Ectodermal cell (in vitro differentiated cells): ENCODE measurements at regions not wholly inside any gene's neighbourhood (a gene's known extent, or its start where the extent isn't known, plus 50 kb on each side); places are given as distances from the start of the nearest gene placed in this dataset.

Experiments
- H3K27ac ChIP-seq: 2 replicates; pipeline ENCODE4 v1.7.0; 2013; ENCODE audit warnings: mild to moderate bottlenecking, low read depth, low read length; ENCODE audit not compliant: insufficient read depth, poor library complexity, severe bottlenecking
- H3K27me3 ChIP-seq: 2 replicates; pipeline ENCODE4 v1.7.0; 2013; ENCODE audit warnings: mild to moderate bottlenecking, low read length; ENCODE audit not compliant: insufficient read depth, control insufficient read depth, poor library complexity, severe bottlenecking
- H3K36me3 ChIP-seq: one replicate; pipeline ENCODE4 v1.7.0; 2013; ENCODE audit warnings: low read length; ENCODE audit not compliant: control insufficient read depth, insufficient read depth
- H3K4me1 ChIP-seq: one replicate; pipeline ENCODE4 v1.7.0; 2013; ENCODE audit warnings: low read length; ENCODE audit not compliant: control insufficient read depth, insufficient read depth
- H3K4me3 ChIP-seq: 2 replicates; pipeline ENCODE4 v1.7.0; 2013; ENCODE audit warnings: low read depth, low read length, control low read depth; ENCODE audit not compliant: insufficient read depth
- H3K9me3 ChIP-seq: 2 replicates; pipeline ENCODE4 v1.7.0; 2013; ENCODE audit warnings: mild to moderate bottlenecking, low read length, moderate library complexity; ENCODE audit not compliant: control insufficient read depth
- WGBS, 2 experiments: methylation state at CpG; one replicate each; pipeline ENCODE4 v1.1.7; 2013; ENCODE audit warnings: missing lambda C conversion rate in 2 of 2; 5-methylcytosine and 5-hydroxymethylcytosine counted together

GRCh38 chr6:170110201-170111140, 180.4 kb downstream of the DLL1 start:
- Histone ChIP-seq H3K4me1 (no peaks in the 10 kb centered on the region), H3K9me3 (no peaks in the 10 kb centered on the region), H3K36me3 (no peaks in the 10 kb centered on the region), H3K27me3 (no peaks in the 10 kb centered on the region), H3K4me3 (no peak overlapping the region), H3K27ac (no peak overlapping the region)
- 88 to 90% methylated on average over 44 of the region's 44 CpGs for WGBS, 2 experiments

GRCh38 chr6:170108890-170109587, 181.8 kb downstream of the DLL1 start:
- Histone ChIP-seq H3K27ac (no peak overlapping the region), H3K9me3 (no peaks in the 10 kb centered on the region), H3K4me3 (no peak overlapping the region), H3K4me1 (no peaks in the 10 kb centered on the region), H3K36me3 (no peaks in the 10 kb centered on the region), H3K27me3 (no peaks in the 10 kb centered on the region)
- 91 to 92% methylated on average over 15 of the region's 15 CpGs for WGBS, 2 experiments

- Histone ChIP-seq H3K27ac (no peak overlapping the region), H3K9me3 (no peaks in the 10 kb centered on the region), H3K27me3 (no peaks in the 10 kb centered on the region), H3K4me3 (no peak overlapping the region), H3K4me1 (no peaks in the 10 kb centered on the region), H3K36me3 (no peaks in the 10 kb centered on the region)
- WGBS, 2 experiments: 92 to 93% methylated on average over 9 of the region's 9 CpGs
Measured at GRCh38 chr6:170108456-170108855, 182.4 kb downstream of the DLL1 start.

DNA sequence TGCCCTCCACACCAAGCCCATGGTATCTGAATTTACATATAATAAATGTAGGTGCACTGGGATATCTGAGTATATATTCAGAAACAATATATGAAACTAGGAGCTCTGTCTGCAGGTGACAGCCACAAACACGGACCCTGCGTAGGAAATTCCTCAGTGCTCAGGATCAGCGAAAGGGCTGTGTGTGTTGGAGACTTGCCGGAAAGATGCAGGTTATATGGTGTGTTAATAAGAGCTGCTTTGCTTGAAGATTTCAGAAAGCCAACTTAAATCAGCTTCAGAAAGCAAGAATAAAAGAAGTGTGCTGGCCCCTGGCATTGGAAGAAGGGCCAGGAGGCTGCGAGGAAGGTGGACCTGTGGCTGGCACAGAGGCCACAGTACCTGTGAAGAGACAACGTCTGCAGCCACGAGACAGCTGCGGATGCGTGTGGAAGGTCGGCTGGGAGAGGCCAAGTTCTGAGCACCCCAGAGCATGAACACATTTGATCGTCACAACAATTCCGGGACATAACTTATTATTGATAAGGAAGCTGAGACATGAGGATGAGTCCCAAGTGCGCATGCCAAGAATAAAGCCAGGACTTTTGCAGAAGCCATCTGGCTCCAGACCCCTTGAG, 183.2 kb downstream of the DLL1 start:
- Histone ChIP-seq H3K4me3 (no peak overlapping the region), H3K9me3 (no peaks in the 10 kb centered on the region), H3K27me3 (no peaks in the 10 kb centered on the region), H3K36me3 (no peaks in the 10 kb centered on the region), H3K27ac (no peak overlapping the region), H3K4me1 (no peaks in the 10 kb centered on the region)
- WGBS, 2 experiments: 95% methylated on average over 13 of the region's 13 CpGs

GRCh38 chr6:170106906-170107525, 183.9 kb downstream of the DLL1 start:
- H3K4me1 ChIP-seq: no peaks in the 10 kb centered on the region
- 90 to 93% methylated on average over 14 of the region's 14 CpGs for WGBS, 2 experiments
- H3K36me3 ChIP-seq: no peaks in the 10 kb centered on the region

DNA sequence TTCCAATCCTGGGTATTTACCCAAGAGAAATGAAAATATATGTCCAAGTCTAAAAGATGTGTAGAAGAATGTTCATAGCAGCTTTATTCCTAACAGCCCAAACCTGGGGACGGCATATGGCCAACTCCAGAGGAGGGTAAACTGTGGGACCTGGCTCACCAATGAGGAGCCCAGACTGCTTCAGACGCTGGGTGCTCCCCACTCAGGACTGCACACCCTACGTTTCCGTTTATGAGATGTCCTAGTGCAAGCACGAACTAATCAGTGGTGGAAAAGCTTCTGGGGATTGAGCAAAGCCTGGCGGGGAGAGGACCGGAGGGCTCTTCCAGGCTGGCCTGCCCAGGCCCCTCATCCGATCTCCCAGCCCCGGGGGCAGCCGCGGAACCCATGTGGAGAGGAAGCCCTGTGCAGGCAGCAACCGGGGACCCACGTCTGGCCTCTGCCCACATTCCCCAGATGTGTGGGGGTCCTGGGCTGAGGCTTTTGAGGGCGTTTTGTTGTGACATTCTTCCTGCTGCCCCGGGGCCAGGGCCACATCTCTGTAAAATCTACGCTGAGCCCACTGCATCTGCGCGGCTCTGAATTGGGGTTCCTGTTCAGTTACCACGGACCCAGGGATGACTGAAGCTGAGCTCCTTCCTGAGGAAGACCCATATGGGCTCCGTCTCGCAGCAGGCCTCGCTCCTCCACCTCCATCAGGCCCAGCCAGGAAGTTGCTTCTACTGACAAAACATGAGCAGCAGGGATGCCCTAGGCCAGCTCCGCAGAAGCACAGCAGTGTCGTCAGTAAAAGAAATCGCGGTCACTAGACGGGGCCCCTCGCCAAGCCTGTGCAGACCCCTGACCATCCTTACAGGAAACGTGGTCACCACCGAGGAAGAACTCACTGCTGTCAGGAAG, 188.0 kb downstream of the DLL1 start:
- no peak overlapping the region for H3K4me3 ChIP-seq
- no peaks in the 10 kb centered on the region for H3K36me3 ChIP-seq
- H3K4me1 ChIP-seq: no peaks in the 10 kb centered on the region
- no peaks in the 10 kb centered on the region for H3K9me3 ChIP-seq
- 91% methylated on average over 30 of the region's 30 CpGs for WGBS, 2 experiments
- H3K27me3 ChIP-seq: no peaks in the 10 kb centered on the region
- H3K27ac ChIP-seq: no peak overlapping the region

More at GRCh38 chr6:170106906-170107525, 183.9 kb downstream of the DLL1 start:
- H3K9me3 ChIP-seq: no peaks in the 10 kb centered on the region
- H3K4me3 ChIP-seq: no peak overlapping the region
- no peaks in the 10 kb centered on the region for H3K27me3 ChIP-seq
- H3K27ac ChIP-seq: no peak overlapping the region

GRCh38 chr6:170102038-170102437, 188.8 kb downstream of the DLL1 start:
- WGBS, 2 experiments: 80% methylated on average over 7 of the region's 7 CpGs
- H3K4me3 ChIP-seq: no peak overlapping the region
- H3K9me3 ChIP-seq: no peaks in the 10 kb centered on the region
- H3K27me3 ChIP-seq: no peaks in the 10 kb centered on the region
- no peak overlapping the region for H3K27ac ChIP-seq
- peaks cover 4% of the 10 kb centered on the region for H3K4me1 ChIP-seq
- no peaks in the 10 kb centered on the region for H3K36me3 ChIP-seq

DNA sequence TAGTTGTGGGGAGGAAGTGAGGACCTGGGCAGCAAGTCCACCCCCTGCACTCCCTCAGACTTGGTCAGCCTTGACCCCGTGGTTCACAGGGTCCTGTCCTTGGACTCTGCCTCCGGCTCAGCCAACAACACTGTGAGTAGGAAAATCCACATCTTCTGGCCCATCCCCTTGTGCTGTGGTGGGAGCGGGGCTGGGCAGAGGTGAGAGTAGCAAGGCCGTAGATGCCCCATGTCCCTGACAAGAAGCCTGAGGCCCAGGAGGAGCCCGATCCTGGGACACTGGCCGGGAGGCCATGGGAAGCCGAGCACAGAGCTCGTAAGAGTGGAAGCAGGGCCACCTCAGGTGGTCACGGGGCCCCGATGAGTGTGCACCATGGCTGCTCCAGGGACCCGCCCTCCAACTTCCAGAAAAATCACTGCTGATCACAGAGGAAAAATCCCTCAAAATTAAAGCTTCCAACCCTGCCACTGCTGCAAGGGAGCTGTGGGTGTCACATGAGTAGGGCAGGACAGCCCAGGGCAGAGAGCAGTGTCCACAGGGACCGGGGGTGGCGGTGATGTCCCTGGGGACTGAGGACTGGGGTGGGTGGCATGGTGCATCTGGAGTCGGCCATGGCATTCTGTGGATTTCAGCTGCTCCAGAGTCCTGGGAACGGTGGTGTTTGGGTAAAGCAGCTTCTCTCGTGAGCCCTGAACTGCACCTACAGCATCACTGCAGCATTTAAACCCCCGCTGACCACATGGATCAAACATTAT, 189.4 kb downstream of the DLL1 start:
- Histone ChIP-seq H3K27me3 (no peaks in the 10 kb centered on the region), H3K4me3 (no peak overlapping the region), H3K27ac (no peak overlapping the region), H3K36me3 (no peaks in the 10 kb centered on the region), H3K9me3 (no peaks in the 10 kb centered on the region), H3K4me1 (peaks cover 8% of the 10 kb centered on the region)
- 92 to 95% methylated on average over 17 of the region's 17 CpGs for WGBS, 2 experiments

DNA sequence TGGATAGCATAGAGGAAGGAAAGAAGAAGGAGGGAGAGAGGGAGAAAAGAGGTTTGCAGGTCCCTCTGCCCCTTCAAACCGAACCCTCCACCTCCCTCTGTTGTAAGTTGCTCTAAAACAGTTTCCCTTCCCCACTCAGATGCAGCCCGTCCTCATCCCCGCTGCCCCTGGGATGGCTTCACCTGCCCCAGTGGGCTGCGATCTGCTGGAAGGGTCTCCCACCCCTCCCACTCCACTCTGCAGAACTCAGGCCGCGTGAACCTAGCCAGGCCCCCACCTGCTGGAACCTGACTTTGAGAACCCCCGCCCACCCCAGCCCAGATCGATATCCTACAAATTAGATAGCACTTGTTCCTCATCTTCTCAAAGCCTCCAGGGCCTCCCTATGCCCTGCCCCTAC, 190.8 kb downstream of the DLL1 start:
- no peaks in the 10 kb centered on the region for H3K9me3 ChIP-seq
- peaks cover 11% of the 10 kb centered on the region for H3K4me1 ChIP-seq
- no peaks in the 10 kb centered on the region for H3K36me3 ChIP-seq
- no peak overlapping the region for H3K4me3 ChIP-seq
- H3K27ac ChIP-seq: no peak overlapping the region
- WGBS, 2 experiments: 77 to 83% methylated on average over 8 of the region's 8 CpGs
- H3K27me3 ChIP-seq: no peaks in the 10 kb centered on the region
